ENCODE measurements at regions not wholly inside any gene's neighbourhood (a gene's known extent, or its start where the extent isn't known, plus 50 kb on each side); places are given as distances from the start of the nearest gene placed in this dataset.

DNA sequence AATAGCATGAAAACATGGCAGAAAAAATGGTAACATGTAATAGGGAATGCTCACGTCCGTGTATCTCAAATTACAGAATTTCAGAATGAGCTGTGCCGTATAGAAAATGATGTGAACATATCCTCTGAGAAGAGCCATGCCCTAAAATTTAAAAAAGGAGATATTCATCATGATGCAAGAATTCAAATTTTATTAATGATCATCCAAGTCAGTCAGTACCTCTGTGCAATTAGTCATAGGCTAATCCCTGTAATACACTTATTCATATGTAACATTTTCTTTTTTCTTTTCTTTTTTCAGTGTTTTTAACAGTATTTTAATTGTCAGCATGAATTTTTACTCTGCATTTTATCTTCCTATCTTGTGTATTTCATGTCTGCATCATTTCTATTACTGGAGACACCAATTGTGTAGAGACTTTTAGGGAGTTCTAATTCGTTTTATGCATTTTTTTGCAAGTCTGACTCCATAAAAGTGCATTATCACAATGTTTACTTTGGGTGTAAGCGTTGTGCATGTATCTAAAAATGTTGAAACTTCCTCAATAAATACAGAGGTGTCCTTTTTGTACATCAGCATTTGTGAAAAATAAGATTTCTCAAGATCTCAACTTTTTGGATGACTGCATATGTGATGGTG, 1103.7 kb upstream of the CELF2 start:
- TF ChIP-seq CTCF (conservative IDR thresholded peaks at IDR 0.05 in 1 of 2, IDR thresholded peaks at IDR 0.05 in 1 of 2; ENCODE audit: extremely low read depth in 1 of 2, insufficient read depth in 1 of 2, low read depth in 1 of 2, low read length in 2 of 2) (no peak), EZH2 (IDR thresholded peaks at IDR 0.05; ENCODE audit: borderline replicate concordance, low read length) (no peak)

Measured in mammary epithelial cell (primary cell).